ENCODE measurements at regions not wholly inside any gene's neighbourhood (a gene's known extent, or its start where the extent isn't known, plus 50 kb on each side); places are given as distances from the start of the nearest gene placed in this dataset.

- no peaks in the 10 kb centered on the region for H4K20me1 ChIP-seq (replicated peaks; ENCODE audit: control insufficient read depth, insufficient read depth, low read length)
- no peak overlapping the region for H3K4me3 ChIP-seq
- peaks cover 0 to 6% of the 10 kb centered on the region in 2 experiments; a peak in 3 of 5 replicates for H3K4me1 ChIP-seq (replicated peaks in 1 of 2; ENCODE audit: control insufficient read depth in 2 of 2, insufficient read depth in 2 of 2, low read length in 2 of 2)
- POLR2A ChIA-PET = interaction anchor here (0.7 kb wide), 1 partner anchor 786 kb away, joined by 3 read pairs; no protein-coding TSS in a partner anchor
- intact Hi-C loops (cut with micrococcal nuclease) (no loop called here), in situ Hi-C loops (cut with MboI) (no loop called here)
- DNase-seq (ENCODE audit: extremely low read depth in 1 of 4, low spot score in 3 of 4) (no peak), ATAC-seq (no peak), FAIRE-seq (no peak)
- H3K27ac ChIP-seq (ENCODE audit: extremely low read depth, low read depth, low read length) = no peak overlapping the region
- peaks cover 3% of the 10 kb centered on the region; the same call in 1 of the 2 replicates for H3K9me3 ChIP-seq (replicated peaks; ENCODE audit: control insufficient read depth, insufficient read depth, low read depth, low read length)
- no peak overlapping the region for H3K9ac ChIP-seq (ENCODE audit: insufficient read depth in 1 of 2, low read depth in 2 of 2, low read length in 2 of 2)
- H3K36me3 ChIP-seq (ENCODE audit: control insufficient read depth, insufficient read depth, low read length) = no peaks in the 10 kb centered on the region
- H3K4me2 ChIP-seq (ENCODE audit: insufficient read depth, low read length) = no peak overlapping the region
- TF ChIP-seq ZBTB1 (CRISPR knock-in tag; IDR thresholded peaks at IDR 0.05; ENCODE audit: borderline replicate concordance, low read depth) (no peak), BRF2 (IDR thresholded peaks at IDR 0.05; ENCODE audit: borderline replicate concordance, insufficient read depth, insufficient read length) (no peak), PRPF4 (IDR thresholded peaks at IDR 0.05; ENCODE audit: insufficient read depth, low read depth, low read length, poor library complexity, severe bottlenecking) (no peak), CBFB (CRISPR knock-in tag; IDR thresholded peaks at IDR 0.05) (no peak), TRIM24 (IDR thresholded peaks at IDR 0.05) (no peak), BCL6 (CRISPR knock-in tag; IDR thresholded peaks at IDR 0.05) (no peak), HDAC3 (IDR thresholded peaks at IDR 0.05; ENCODE audit: borderline replicate concordance, partially characterized antibody) (no peak), HMBOX1 (IDR thresholded peaks at IDR 0.05) (no peak)
- no peak overlapping the region for H2AFZ ChIP-seq (ENCODE audit: low read depth, low read length)
- no TSS peak for BruUV-seq (replicated peaks)
- H3K27me3 ChIP-seq (ENCODE audit: control insufficient read depth in 2 of 2, insufficient read depth in 2 of 2, low read length in 2 of 2) = no peaks in the 10 kb centered on the region
- CTCF ChIA-PET (ENCODE audit: low intra/inter-chr PET ratio) = no interaction called here
- no peaks in the 10 kb centered on the region for H3K79me2 ChIP-seq (ENCODE audit: control insufficient read depth, insufficient read depth, low read length)
- H3K9me1 ChIP-seq (ENCODE audit: control insufficient read depth, insufficient read depth, low read length) = no peaks in the 10 kb centered on the region
Measured at GRCh38 chr18:55934821-55935220, 346.8 kb upstream of the TCF4 start.
